CD4-positive, alpha-beta T cell treated with Interleukin-15 for 4 hours (primary cell): ENCODE measurements at regions not wholly inside any gene's neighbourhood (a gene's known extent, or its start where the extent isn't known, plus 50 kb on each side); places are given as distances from the start of the nearest gene placed in this dataset.
A peak's percentile ranks its signal among the peaks of the same experiment; 100 is the strongest.
"Not testable (repeated sequence)": the region's sequence is repeated elsewhere in the genome, so short reads cannot be mapped to it uniquely, and the experiment has no call there.

Source experiments
- DNase-seq: peaks from one replicate; pipeline ENCODE4 v3.0.0-alpha.2; 2020; ENCODE audit warnings: low spot score

GRCh38 chr3:196147116-196147515, 64.1 kb downstream of the ZDHHC19 start:
- DNase-seq = no peak

- DNase-seq = no peak
These were observed 63.8 kb upstream of the TFRC start for GRCh38 chr3:196145468-196146262.

GRCh38 chr3:196144383-196145105, 62.7 kb upstream of the TFRC start:
- DNase-seq = peak; percentile 40

- no peak for DNase-seq
These were observed 62.0 kb upstream of the TFRC start for GRCh38 chr3:196143708-196144382.

- DNase-seq = no peak
These were observed 60.5 kb upstream of the TFRC start for GRCh38 chr3:196142202-196142956.

- DNase-seq = no peak
These were observed 59.9 kb upstream of the TFRC start for GRCh38 chr3:196141866-196142201.

GRCh38 chr3:196141052-196141865, 59.4 kb upstream of the TFRC start:
- DNase-seq = no peak

- no peak for DNase-seq
These were observed 58.3 kb upstream of the TFRC start for GRCh38 chr3:196140224-196140623.

- DNase-seq = no peak
These were observed 57.4 kb upstream of the TFRC start for GRCh38 chr3:196139281-196139680.

- DNase-seq = no peak
These were observed 56.8 kb upstream of the TFRC start for GRCh38 chr3:196138482-196139254.

- not testable (repeated sequence) for DNase-seq
These were observed 54.7 kb upstream of the TFRC start for GRCh38 chr3:196136640-196136989.

- DNase-seq = no peak
These were observed 54.1 kb upstream of the TFRC start for GRCh38 chr3:196135693-196136639.

- no peak for DNase-seq
These were observed 52.8 kb upstream of the TFRC start for GRCh38 chr3:196134691-196135090.

GRCh38 chr3:196133869-196134268, 52.0 kb upstream of the TFRC start:
- DNase-seq = not testable (repeated sequence)

- DNase-seq = no peak
These were observed 50.0 kb upstream of the TFRC start for GRCh38 chr3:196131921-196132320.
